SK-N-SH treated with all-trans-retinoic acid at 6 μM for 48 hours (cell line): ENCODE measurements at regions not wholly inside any gene's neighbourhood (a gene's known extent, or its start where the extent isn't known, plus 50 kb on each side); places are given as distances from the start of the nearest gene placed in this dataset.

Experiments used
- ATAC-seq: fragments of 200-7000 bp; cut with Tn5 transposase; 3 replicates; pipeline ENCODE4 v1.9.1; 2020; ENCODE audit warnings: mild to moderate bottlenecking, moderate library complexity
- ARNTL ChIP-seq: fragments of 450-650 bp; formaldehyde crosslinking; IDR thresholded peaks from 2 replicates; pipeline ENCODE4 v1.5.0; 2020; ENCODE audit warnings: low read depth, mild to moderate bottlenecking, moderate library complexity, borderline replicate concordance
- BACH2 ChIP-seq: fragments of 250-450 bp; sonication (Bioruptor Pico); IDR thresholded peaks from 2 replicates; pipeline ENCODE4 v1.9.0; 2021; ENCODE audit warnings: mild to moderate bottlenecking, borderline replicate concordance
- CREB5 ChIP-seq: fragments of 250-450 bp; sonication (Bioruptor Pico); IDR thresholded peaks from 2 replicates; pipeline ENCODE4 v1.5.1; 2020; ENCODE audit warnings: low read depth, mild to moderate bottlenecking, moderate library complexity
- CSDC2 ChIP-seq: fragments of 250-450 bp; sonication (Bioruptor Pico); IDR thresholded peaks from 2 replicates; pipeline ENCODE4 v1.5.0; 2020; ENCODE audit warnings: mild to moderate bottlenecking, moderate library complexity
- GLIS3 ChIP-seq: fragments of 250-450 bp; sonication (Bioruptor Pico); IDR thresholded peaks from 2 replicates; pipeline ENCODE4 v1.5.0; 2020; ENCODE audit warnings: mild to moderate bottlenecking, moderate library complexity
- ISL1 ChIP-seq: fragments of 250-450 bp; sonication (Bioruptor Pico); IDR thresholded peaks from 2 replicates; pipeline ENCODE4 v2.1.2; 2022; ENCODE audit warnings: mild to moderate bottlenecking, moderate library complexity
- OSR1 ChIP-seq: fragments of 250-450 bp; sonication (Bioruptor Pico); IDR thresholded peaks from 2 replicates; pipeline ENCODE4 v1.8.0; 2022; ENCODE audit warnings: moderate library complexity, mild to moderate bottlenecking, inconsistent platforms
- PPARA ChIP-seq: fragments of 250-450 bp; sonication (Bioruptor Pico); IDR thresholded peaks from 2 replicates; pipeline ENCODE4 v1.5.0; 2020; ENCODE audit warnings: mild to moderate bottlenecking, borderline replicate concordance
- RARB ChIP-seq: fragments of 250-450 bp; sonication (Bioruptor Pico); IDR thresholded peaks from 2 replicates; pipeline ENCODE4 v1.8.0; 2021; ENCODE audit warnings: mild to moderate bottlenecking, moderate library complexity
- SNAI2 ChIP-seq: fragments of 250-450 bp; sonication (Bioruptor Pico); IDR thresholded peaks from 2 replicates; pipeline ENCODE4 v1.5.0; 2020; ENCODE audit warnings: mild to moderate bottlenecking, moderate library complexity
- TOX ChIP-seq: fragments of 250-450 bp; sonication (Bioruptor Pico); IDR thresholded peaks from 2 replicates; pipeline ENCODE4 v1.8.0; 2021; ENCODE audit warnings: mild to moderate bottlenecking, moderate library complexity, borderline replicate concordance
- TSHZ2 ChIP-seq: fragments of 250-450 bp; sonication (Bioruptor Pico); IDR thresholded peaks from 2 replicates; pipeline ENCODE4 v1.5.0; 2020; ENCODE audit warnings: mild to moderate bottlenecking, moderate library complexity
- ZC3H10 ChIP-seq: fragments of 250-450 bp; sonication (Bioruptor Pico); IDR thresholded peaks from 2 replicates; pipeline ENCODE4 v1.5.1; 2021; ENCODE audit warnings: mild to moderate bottlenecking, moderate library complexity
- ZFP30 ChIP-seq: fragments of 450-650 bp; formaldehyde crosslinking; IDR thresholded peaks from 2 replicates; pipeline ENCODE4 v1.5.0; 2022; ENCODE audit warnings: mild to moderate bottlenecking, moderate library complexity
- ZNF565 ChIP-seq: fragments of 450-650 bp; formaldehyde crosslinking; conservative IDR thresholded peaks from 2 replicates; pipeline ENCODE4 v1.5.0; 2020; ENCODE audit warnings: low read depth, mild to moderate bottlenecking, moderate library complexity
- ZNF70 ChIP-seq: fragments of 450-650 bp; formaldehyde crosslinking; IDR thresholded peaks from 2 replicates; pipeline ENCODE4 v1.5.0; 2020; ENCODE audit warnings: mild to moderate bottlenecking, moderate library complexity
- ZNF8 ChIP-seq: fragments of 450-650 bp; formaldehyde crosslinking; IDR thresholded peaks from 2 replicates; pipeline ENCODE4 v1.5.0; 2020; ENCODE audit warnings: mild to moderate bottlenecking, moderate library complexity
- TF ChIP-seq, protein P1 (sequence below): fragments of 250-450 bp; sonication (Bioruptor Pico); IDR thresholded peaks from 2 replicates; pipeline ENCODE4 v1.5.1; 2021; ENCODE audit warnings: mild to moderate bottlenecking, moderate library complexity

- TF ChIP-seq CREB5 (CRISPR knock-in tag) (no peak), ZNF70 (no peak), ZFP30 (CRISPR knock-in tag) (no peak), BACH2 (CRISPR knock-in tag) (no peak)
- TF ChIP-seq, protein P1, sequence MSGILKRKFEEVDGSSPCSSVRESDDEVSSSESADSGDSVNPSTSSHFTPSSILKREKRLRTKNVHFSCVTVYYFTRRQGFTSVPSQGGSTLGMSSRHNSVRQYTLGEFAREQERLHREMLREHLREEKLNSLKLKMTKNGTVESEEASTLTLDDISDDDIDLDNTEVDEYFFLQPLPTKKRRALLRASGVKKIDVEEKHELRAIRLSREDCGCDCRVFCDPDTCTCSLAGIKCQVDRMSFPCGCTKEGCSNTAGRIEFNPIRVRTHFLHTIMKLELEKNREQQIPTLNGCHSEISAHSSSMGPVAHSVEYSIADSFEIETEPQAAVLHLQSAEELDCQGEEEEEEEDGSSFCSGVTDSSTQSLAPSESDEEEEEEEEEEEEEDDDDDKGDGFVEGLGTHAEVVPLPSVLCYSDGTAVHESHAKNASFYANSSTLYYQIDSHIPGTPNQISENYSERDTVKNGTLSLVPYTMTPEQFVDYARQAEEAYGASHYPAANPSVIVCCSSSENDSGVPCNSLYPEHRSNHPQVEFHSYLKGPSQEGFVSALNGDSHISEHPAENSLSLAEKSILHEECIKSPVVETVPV (CRISPR knock-in tag): no peak
- TF ChIP-seq, all 23 proteins: peak for 0
Measured at GRCh38 chr4:28600958-28601357, 1740.3 kb downstream of the STIM2 start (continued).

DNA sequence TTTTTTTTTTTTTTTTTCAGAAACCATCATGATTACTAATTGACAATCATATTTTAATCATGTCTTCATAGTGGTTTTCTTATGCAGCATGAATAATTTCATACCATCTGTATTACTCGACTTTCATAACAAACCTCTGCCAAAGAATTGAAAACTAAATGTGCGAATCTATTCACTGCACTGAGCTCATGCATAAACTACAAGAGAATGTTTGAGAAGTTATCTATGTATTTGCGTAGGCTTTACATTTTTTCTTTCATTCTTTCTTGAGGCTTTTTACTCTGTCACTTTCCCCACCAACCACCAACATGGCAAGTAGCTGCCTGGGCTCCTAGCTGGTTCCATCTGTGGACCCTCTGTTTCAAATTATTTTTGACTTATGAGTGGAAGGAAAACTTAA lies 1761.0 kb downstream of the STIM2 start:
- TF ChIP-seq SNAI2 (CRISPR knock-in tag) (no peak), PPARA (CRISPR knock-in tag) (no peak), ZC3H10 (CRISPR knock-in tag) (no peak), OSR1 (CRISPR knock-in tag) (no peak), ISL1 (no peak), CREB5 (CRISPR knock-in tag) (no peak), ZNF70 (no peak), ARNTL (CRISPR knock-in tag) (no peak), CSDC2 (CRISPR knock-in tag) (no peak), RARB (no peak), ZFP30 (CRISPR knock-in tag) (no peak)
- ATAC-seq: no peak

- TF ChIP-seq CSDC2 (CRISPR knock-in tag) (no peak), ZFP30 (CRISPR knock-in tag) (no peak), ZNF8 (no peak), PPARA (CRISPR knock-in tag) (no peak), TSHZ2 (CRISPR knock-in tag) (no peak), CREB5 (CRISPR knock-in tag) (no peak), GLIS3 (CRISPR knock-in tag) (no peak), ZNF565 (CRISPR knock-in tag) (no peak), BACH2 (CRISPR knock-in tag) (no peak), RARB (no peak), TOX (no peak), OSR1 (CRISPR knock-in tag) (no peak)
- TF ChIP-seq, protein P1 (CRISPR knock-in tag): no peak
- TF ChIP-seq, all 23 proteins: peak for 0
Measured at GRCh38 chr4:28636971-28637370, 1776.3 kb downstream of the STIM2 start.

GRCh38 chr4:28639747-28640146 lies 1779.1 kb downstream of the STIM2 start:
- TF ChIP-seq CREB5 (CRISPR knock-in tag): no peak
- no peak for ATAC-seq

More at GRCh38 chr4:28636971-28637370, 1776.3 kb downstream of the STIM2 start:
- no peak for ATAC-seq
